Endothelial cell of hepatic sinusoid (primary cell): ENCODE measurements at regions not wholly inside any gene's neighbourhood (a gene's known extent, or its start where the extent isn't known, plus 50 kb on each side); places are given as distances from the start of the nearest gene placed in this dataset.
"Not testable (repeated sequence)": the region's sequence is repeated elsewhere in the genome, so short reads cannot be mapped to it uniquely, and the experiment has no call there.

Experiments used
- in situ Hi-C: cut with HindIII; loops from 2 replicates; pipeline ENCODE4 v1.10.0; 2017; ENCODE audit warnings: low sequenced_read_pairs

DNA sequence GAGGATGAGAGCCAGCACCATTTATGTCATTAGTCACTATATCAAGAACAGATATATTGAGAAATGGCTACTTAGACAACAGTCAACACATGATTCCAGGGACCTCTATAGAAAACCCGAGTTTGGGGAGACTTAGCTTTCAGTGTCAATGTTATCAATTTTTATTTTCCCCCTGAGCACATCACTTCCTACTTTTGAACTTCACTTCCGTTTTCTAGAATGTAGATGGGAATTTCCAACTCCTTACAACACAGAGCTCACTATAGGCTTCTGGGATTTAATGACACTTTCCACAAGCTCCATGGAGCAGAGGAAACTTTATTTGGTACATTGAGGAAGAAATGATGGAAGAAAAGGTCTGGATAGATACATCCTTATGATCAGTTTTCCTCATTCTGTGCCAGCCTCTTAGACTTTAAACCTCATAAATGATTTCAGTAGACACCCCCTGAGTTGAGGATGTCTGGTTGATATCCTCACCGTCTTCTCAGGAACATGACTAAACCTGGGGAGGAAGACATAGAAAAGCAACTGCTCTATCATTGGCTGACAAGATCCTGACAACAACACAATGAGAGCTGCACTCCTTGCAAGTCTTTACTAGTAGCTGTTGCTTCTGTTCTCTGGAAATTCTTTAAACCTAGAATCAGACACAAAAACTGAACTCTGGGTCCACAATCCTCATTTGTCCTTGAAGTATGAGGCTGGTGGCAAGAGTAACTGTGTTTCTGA is 449.4 kb upstream of the OR4E1 start:
- in situ Hi-C loops: no loop called here

DNA sequence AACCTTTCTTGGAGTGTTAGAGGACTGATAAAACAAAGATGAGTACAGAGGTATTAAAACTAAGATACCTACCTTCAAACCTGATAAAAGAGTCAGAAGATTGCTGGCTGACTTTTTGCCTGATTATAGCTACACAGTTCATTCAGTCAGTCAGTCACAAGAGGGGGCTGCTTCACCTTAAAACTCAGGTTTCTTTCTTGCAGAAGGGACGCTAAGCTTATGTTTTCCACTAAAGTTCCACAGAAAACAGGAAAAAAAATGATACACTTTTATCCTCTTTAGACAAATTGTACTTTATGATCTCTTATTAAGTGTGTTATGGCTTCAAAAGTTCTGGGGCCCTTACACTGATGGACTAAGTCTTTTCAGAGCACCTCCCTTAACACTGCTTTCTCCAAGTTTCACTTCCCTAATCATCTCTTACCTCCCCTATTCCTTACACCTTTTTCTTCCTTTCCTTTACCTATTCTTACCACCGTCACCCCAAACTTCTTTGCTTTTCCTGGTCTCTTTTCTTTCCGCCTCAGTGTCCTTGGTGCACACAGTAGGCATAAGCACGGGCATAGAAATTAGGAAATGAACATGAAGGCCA is 448.7 kb upstream of the OR4E1 start:
- in situ Hi-C loops: no loop called here

DNA sequence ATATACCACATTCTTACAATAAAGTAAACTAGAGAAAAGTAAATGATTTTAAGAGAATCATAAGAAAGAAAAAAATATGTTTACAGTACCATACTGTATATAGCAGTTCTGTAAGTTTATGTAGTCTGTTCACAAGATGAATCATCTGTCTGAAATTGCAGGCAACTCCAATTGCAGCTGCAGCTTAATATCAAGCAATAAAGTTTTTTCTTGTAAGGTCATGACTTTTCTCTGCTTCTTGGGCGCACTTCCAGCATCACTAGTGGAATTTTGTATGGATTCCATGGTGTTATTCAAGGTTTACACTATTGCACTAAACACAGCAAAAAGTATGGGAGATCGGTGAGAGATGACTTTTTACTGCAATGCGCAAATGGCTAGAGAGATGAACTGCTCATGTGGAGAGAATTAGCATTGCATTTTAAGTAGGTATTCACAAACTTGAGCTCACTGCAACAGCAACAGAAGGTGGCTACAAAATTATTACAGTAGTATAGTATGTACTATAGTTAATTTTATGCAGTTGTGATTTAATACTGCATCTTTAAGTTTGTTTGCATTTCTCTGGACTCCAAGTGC is 445.4 kb upstream of the OR4E1 start:
- in situ Hi-C loops: no loop called here

DNA sequence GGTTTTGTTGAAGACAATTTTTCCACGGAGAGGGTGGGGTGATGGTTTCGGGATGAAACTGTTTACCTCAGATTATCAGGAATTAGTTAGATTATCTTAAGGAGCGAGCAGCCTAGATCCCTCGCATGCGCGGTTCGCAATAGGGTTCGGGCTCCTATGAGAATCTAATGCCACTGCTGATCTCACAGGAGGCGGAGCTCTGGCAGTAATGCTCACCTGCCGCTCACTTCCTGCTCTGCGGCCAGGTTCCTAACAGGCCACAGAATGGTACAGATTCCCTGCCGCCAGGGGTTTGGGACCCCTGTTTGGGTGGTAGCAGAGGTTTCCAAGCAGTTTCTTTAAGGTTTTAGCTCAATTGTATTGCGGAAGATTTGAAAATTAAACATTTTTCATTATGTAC is 439.8 kb upstream of the OR4E1 start:
- in situ Hi-C loops: no loop called here

DNA sequence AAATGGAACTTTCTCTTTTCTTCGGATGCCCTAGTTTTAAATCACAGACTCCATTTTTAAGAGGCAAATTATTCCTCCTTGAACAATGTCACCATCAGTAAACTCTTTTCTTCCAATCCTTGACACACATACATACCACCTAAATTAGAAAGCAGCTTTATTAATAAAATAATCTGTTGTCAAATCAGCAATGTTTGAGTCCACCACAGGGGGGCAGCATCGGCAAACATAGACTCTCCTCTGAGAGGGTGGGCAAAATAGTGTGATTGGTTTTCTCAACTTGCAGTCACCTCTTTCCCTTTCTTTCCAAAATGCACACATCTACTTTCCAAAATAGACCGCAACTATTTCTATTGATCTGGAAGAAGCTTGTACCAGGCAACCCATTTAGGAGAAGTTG is 438.4 kb upstream of the OR4E1 start:
- in situ Hi-C loops: no loop called here

DNA sequence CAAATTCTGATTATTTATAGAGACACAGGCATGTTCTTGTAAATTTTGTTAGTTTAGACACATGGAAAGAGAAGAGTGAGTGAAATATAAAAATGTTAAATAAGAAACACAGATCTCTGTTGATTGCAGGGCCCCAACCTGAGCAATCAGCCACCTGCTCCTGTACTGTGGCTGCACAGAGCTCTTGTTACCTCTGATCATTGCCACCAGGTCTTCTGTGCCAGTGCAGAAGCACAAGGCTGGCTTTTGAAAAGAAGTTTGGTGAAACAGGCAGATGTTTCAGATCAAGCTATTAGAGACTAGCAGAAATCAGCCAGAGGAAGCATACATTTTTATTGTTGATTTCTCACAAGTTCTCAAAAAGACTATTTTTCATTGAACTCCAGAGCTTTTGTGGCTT is 434.1 kb upstream of the OR4E1 start:
- in situ Hi-C loops: no loop called here

DNA sequence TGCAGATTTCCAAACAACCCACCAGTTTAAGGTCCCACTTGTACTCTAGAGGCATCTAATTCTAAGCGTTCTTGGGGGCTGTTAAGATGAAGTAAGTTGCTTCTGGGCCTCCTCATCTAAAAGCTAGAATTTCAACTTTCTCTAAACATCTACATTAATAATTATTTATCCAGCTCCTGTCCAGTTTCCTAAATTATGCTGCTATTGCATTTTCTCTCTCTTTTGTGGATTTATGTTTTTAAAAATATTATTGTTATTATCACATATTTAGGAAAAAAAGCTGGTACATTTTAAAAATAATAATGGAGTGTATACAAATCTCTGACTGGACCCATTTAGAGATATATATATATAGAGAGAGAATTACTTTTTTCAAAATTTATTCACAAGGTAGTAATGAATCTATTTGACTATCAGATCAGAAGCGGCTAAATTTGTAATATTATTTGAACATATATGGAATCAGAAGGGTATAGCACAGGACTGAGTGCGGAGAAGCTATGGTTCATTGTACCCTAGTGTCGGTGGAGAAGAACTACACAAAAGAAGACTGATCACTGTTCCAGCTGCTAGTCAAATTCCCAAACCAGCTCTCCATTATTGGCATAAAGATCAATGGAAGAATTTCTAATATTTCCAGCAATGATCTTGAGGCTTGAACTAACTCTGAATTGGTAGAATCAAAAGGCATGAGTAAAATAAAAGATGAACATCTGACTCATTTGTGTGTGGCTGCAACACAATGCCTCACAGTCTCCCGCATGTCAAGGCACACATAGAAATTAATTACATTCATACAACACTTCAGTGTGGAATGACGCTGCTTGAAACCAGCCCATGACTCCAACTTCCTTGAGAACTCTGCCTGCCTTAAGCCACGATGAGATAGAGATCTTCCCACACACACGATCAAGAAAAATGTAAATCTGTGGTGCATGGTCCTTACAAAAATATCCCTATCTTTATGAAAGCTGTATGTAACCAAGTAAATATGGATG is 433.4 kb upstream of the OR4E1 start:
- in situ Hi-C loops: no loop called here

DNA sequence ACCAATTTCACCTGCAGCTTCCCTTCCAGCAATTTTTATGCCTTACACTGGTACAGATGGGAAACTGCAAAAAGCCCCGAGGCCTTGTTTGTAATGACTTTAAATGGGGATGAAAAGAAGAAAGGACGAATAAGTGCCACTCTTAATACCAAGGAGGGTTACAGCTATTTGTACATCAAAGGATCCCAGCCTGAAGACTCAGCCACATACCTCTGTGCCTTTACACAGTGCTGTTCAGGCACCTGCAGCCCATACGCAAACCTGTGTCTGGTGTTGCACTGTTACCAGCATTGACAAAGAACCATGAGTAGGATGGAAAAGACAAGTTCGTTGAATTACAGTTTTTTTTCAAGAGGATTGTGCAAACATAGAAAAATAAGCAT is 432.0 kb upstream of the OR4E1 start:
- in situ Hi-C loops: no loop called here

DNA sequence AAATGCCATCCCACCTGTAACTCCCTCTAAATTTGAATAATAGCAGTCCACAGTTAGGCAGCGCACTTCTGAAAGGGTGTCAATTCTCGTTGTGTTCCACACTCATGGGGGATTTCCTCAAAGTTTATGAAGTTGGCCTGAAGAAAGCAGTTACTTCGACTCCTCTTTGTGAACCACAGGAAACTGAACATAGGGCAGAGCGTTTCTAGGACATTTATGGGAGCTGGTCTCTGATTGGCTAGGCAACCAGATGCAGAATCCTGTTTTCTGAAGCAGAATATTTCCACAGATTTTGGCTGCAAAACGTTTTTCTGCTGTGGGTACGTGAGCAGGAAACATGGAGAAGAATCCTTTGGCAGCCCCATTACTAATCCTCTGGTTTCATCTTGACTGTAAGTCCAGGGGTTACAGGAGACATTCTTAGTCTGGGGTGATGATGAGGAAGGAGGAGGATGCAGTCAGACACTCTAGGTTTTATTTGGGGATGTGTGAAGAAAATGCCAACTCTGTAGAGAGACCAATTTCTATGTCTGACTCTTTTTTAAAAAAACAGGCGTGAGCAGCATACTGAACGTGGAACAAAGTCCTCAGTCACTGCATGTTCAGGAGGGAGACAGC is 431.5 kb upstream of the OR4E1 start:
- in situ Hi-C loops: no loop called here

DNA sequence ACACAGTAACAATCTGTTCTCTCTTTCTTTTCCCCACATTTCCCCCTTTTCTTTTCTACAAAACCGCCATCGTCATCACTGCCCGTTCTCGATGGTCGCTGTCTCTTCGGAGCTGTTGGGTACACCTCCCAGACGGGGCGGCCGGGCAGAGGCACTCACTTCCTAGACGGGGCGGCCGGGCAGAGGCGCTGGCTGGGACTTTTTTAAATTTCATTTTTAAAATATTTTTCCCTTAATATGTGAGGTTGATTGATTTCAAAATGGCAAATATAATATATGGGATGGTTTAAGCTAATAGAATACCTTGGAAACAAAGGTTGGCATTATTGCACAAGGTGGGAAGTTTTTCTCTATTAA is 427.1 kb upstream of the OR4E1 start:
- in situ Hi-C loops: not testable (repeated sequence)

DNA sequence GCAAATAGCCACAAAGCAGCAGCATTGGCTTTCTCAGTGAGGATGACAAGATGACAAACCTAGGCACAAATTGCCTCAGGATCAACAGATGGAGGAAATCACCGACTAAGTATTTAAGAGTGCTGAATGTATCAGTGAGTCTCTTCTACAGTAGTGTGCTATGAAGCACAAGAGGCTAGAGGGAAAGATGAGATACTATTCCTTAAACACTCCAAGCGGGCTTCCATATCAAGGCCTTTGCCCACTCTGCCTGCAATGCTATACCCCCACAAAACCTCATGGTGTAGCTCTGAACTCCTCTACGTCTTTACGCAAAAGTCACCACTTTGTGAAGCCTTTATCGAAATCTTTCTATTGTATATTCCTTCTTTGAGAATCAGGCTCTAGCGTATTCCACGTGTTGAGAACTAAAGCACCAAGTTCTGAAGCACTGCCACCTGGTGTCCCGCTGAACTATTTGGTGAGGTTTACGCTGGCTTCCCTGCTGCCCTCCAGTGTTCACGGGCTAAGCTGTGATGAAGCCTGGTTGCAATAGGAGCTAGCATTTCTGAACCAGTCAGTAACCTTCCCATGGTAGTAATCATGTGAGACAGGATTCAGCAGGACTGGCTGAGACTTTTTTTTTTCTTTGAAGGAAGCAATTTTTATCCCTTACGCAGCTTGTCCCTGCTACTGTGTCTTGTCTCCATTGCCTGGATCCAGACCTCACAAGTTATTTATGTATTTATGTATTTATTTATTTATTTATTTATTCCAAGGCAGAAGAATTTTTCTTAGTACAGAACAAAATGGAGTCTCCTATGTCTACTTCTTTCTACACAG is 426.5 kb upstream of the OR4E1 start:
- in situ Hi-C loops: no loop called here

DNA sequence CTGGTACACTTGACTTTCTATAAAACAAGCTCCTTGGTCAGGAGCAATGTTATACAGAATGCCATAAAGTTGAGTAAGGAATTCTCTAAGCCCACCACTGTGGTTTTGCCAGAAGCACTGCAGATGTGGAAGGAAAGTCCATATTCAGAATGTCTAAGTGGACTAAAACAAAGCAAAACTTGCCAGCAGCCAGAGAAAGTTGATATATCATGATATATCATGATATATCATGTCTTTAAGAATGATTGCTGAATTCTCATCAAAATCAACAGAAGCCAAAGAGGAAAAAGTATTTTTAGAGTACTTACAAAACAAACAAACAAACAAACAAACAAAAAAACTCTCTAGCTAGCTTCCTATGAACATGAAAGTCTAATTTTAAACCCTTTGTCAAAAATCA is 424.8 kb upstream of the OR4E1 start:
- in situ Hi-C loops: no loop called here

DNA sequence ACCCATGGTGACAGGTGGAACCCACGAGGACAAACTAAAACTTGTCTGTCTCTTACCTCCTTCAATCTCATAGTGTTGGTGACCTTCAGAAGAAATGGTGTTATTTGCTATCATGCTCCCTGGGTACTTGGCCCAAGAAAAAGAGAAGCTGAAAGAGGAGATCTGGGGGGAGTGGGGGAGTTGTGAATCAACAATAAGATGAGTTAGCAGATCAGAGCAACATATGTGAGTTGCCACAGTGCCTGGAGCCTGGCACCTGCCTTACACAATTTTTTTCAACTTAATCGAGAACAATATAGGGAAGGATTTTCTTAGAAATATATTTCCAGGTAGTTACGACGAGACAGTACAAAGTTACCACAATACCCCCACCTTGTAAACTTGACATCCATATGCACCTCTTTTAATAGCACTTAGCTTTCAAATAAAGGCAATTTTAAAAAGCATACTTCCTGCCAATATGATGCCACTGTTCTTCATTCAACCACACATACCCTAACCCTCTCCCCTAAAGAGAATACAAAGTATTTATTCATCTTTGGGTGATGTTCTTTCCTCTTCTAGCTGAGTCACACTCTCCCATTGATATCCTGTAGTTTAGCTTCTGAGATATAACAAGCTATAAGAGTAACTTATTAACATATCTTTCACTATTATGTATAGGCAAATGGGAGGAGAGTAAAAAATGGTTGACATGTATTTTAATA is 424.1 kb upstream of the OR4E1 start:
- in situ Hi-C loops: no loop called here

DNA sequence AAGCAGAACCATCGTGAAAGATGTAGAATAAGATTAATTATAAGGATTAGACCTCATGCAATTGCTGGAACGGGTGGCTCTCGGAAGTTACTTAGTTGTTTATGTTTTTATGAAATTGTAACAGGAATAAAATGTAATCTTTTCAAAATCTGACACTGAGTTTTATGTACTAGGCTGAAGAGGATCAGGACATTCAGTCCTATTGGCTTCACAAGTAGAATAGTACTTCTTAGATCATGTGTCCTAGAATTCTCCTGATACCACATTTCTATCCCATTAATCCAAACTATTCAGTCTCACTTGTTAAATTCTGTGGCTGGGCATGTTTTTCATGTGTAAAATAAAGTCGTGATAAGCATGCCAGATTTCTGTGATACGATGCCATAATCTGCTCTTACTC is 423.5 kb upstream of the OR4E1 start:
- in situ Hi-C loops: no loop called here

DNA sequence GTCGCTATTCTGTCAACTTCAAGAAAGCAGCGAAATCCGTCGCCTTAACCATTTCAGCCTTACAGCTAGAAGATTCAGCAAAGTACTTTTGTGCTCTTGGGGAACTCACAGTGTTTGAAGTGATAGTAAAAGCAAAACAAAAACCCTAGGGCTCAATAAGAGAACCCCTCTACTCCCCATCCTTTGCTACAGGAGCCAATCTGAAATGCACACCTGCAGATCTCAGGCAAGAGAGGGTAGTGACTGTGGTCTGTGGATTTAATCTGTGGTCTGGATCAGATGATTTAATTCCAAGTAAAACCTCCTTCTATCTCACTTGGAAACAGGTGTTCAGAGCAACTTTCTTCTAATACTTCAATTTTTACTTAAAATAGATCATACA is 422.9 kb upstream of the OR4E1 start:
- in situ Hi-C loops: no loop called here

DNA sequence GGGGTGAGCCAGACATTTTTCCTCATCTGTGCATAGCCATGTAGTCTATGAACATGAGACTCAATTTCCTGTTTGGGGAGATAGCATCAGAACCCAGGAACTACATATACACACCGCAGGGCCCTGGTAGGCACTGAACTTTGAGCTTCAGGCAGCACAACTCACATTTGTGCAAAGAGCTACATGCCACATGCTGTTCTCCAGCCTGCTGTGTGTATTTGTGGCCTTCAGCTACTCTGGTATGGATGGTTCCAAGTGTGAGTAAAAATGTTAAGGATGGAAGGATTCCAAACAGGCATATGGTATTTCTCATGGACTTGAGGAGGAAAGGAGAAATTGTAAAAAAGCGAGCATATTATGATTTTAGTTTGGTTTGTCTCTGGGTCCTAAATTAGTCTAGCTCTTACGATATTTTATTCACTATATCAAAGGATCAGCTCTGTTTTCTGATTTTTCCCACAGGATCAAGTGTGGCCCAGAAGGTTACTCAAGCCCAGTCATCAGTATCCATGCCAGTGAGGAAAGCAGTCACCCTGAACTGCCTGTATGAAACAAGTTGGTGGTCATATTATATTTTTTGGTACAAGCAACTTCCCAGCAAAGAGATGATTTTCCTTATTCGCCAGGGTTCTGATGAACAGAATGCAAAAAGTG is 422.4 kb upstream of the OR4E1 start:
- in situ Hi-C loops: no loop called here

DNA sequence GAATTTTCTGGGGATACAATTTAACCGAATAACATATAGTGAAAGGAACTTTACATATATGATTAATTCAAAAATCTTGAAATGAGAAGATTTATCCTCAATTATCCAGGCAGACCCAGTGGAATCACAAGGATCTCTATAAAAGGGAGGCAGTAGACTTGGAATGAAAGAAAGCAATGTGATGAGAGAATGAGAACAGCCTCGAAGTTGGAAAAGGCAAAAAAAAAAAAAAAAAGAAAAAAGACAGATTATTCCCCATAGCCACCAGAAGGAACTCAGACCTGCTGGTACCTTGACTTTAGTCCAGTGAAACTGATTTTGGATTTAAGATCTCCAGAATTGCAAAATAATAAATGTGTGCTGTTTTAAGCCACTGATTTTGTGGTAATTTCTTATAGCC is 416.3 kb upstream of the OR4E1 start:
- in situ Hi-C loops: no loop called here

DNA sequence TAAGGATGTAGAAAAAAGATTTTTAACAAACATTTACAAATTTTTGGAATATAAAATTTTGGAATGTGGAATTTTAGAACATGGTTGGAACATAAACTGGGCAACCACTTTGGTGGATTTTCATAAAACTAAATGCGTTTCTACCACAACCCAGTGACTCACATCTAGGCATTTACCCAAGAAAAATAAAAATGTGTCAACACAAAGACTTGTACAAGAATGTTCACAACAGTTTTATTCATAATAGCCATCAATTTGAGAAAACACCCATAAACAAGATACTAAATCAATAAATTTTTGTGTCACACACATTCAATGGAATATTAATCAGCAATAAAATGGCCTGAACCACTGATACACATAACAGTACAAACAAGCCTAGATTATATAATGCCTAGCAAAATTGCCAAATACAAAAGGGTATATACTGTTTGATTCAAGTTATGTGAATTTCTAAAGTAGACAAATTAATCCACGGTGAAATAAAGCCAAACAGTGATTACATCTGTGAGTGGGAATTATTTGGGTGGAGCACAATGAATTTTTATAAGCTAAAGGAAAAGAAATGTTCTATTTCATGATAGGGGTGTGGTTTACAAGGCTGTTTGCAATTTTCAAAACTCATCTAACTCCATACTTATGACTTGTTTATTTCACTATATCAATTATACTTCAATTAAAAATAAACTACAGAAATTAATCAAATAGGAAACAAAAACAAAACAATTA is 415.2 kb upstream of the OR4E1 start:
- in situ Hi-C loops: no loop called here

DNA sequence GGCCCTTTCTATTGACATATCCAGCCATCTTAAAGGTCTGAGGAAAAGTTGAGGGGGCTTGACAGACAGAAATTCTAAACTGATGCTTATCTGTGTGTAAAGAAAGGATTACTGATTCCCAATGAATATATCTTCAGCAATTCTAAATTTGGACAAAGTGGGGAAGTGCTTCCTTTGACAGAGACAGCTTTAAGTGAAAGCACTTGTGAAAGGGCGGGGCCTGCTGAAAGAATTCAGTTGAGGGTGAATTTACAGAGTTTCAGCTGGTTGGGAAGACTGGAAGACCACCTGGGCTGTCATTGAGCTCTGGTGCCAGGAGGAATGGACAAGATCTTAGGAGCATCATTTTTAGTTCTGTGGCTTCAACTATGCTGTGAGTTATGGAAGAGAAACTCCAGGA is 412.5 kb upstream of the OR4E1 start:
- in situ Hi-C loops: no loop called here
